ENCODE measurements at regions not wholly inside any gene's neighbourhood (a gene's known extent, or its start where the extent isn't known, plus 50 kb on each side); places are given as distances from the start of the nearest gene placed in this dataset.

DNA sequence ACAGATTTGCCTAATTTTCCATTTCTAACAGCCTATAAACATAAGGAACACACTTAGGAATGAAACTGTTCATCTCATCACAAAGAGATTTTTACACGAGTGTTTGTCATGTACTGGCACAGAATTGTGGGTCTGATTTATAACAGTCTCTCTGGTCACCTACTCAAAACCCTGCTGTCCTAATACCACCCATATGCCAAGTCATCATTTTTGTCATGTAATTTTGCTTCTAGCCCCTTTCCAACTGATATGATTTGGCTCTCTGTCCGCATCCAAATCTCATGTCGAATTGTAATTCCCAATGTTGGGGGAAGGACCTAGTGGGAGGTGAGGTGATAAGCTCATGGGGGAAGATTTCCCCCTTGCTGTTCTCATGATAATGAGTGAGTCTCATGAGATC lies 284.1 kb upstream of the SLITRK2 start:
- H3K27me3 ChIP-seq (ENCODE audit: insufficient read depth, low read length): no peaks in the 10 kb centered on the region
- H3K4me2 ChIP-seq (ENCODE audit: insufficient read depth, insufficient read length, low read length): no peak overlapping the region
- Mint-ChIP-seq H3K4me3 (no peak overlapping the region), H3K27me3 (ENCODE audit: low read depth) (no peaks in the 10 kb centered on the region; the same call in 1 of the 2 replicates), H3K27ac (no peak overlapping the region), H3K36me3 (ENCODE audit: insufficient read depth in 1 of 3, low read depth in 3 of 3) (peaks cover 0 to 3% (median 0%) of the 10 kb centered on the region in 3 experiments; a peak in 2 of 7 replicates), H3K9me3 (peaks cover 54 to 59% of the 10 kb centered on the region in 2 experiments), H3K4me1 (no peaks in the 10 kb centered on the region)
- no peaks in the 10 kb centered on the region for H3K23me2 ChIP-seq (ENCODE audit: insufficient read length, low read depth, low read length, poor library complexity, severe bottlenecking)
- no peak overlapping the region for H2BK15ac ChIP-seq (ENCODE audit: low read depth, low read length)
- H2BK20ac ChIP-seq (ENCODE audit: low read depth, low read length, poor library complexity, severe bottlenecking): no peak overlapping the region
- no peak overlapping the region for H3K23ac ChIP-seq (ENCODE audit: insufficient read length, low read depth, low read length)
- no peaks in the 10 kb centered on the region for H3K79me2 ChIP-seq (ENCODE audit: insufficient read depth, low read length)
- H2BK5ac ChIP-seq (ENCODE audit: insufficient read length, low read length): no peak overlapping the region
- H3K27ac ChIP-seq (ENCODE audit: insufficient read length, low read depth, low read length): no peak overlapping the region
- H3K4ac ChIP-seq (ENCODE audit: low read depth, low read length): no peak overlapping the region
- H4K91ac ChIP-seq (ENCODE audit: insufficient read length, low read depth, low read length): no peak overlapping the region
- TF ChIP-seq, protein P1, sequence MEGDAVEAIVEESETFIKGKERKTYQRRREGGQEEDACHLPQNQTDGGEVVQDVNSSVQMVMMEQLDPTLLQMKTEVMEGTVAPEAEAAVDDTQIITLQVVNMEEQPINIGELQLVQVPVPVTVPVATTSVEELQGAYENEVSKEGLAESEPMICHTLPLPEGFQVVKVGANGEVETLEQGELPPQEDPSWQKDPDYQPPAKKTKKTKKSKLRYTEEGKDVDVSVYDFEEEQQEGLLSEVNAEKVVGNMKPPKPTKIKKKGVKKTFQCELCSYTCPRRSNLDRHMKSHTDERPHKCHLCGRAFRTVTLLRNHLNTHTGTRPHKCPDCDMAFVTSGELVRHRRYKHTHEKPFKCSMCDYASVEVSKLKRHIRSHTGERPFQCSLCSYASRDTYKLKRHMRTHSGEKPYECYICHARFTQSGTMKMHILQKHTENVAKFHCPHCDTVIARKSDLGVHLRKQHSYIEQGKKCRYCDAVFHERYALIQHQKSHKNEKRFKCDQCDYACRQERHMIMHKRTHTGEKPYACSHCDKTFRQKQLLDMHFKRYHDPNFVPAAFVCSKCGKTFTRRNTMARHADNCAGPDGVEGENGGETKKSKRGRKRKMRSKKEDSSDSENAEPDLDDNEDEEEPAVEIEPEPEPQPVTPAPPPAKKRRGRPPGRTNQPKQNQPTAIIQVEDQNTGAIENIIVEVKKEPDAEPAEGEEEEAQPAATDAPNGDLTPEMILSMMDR (conservative IDR thresholded peaks at IDR 0.05): no peak
- H2AK5ac ChIP-seq (ENCODE audit: insufficient read length, low read length): no peak overlapping the region
- H2AFZ ChIP-seq (ENCODE audit: low read length): no peak overlapping the region
- no peak overlapping the region for H4K5ac ChIP-seq (ENCODE audit: insufficient read length, low read depth, low read length)
- H3K4me1 ChIP-seq (ENCODE audit: insufficient read depth, low read length): no peaks in the 10 kb centered on the region
- H4K20me1 ChIP-seq (ENCODE audit: control insufficient read depth, insufficient read depth, insufficient read length): no peaks in the 10 kb centered on the region
- no peaks in the 10 kb centered on the region for H3K79me1 ChIP-seq (ENCODE audit: insufficient read depth, low read depth, low read length, poor library complexity, severe bottlenecking)
- WGBS (ENCODE audit: extremely low coverage, insufficient read length, low lambda C conversion rate): no CpG with 5 or more reads among the region's 3 CpGs
- H3K9me3 ChIP-seq (ENCODE audit: control insufficient read depth, low read depth, low read length): peaks cover 15% of the 10 kb centered on the region
- H2BK12ac ChIP-seq (ENCODE audit: insufficient read length, low read depth, low read length): no peak overlapping the region
- no peak overlapping the region for H3K9ac ChIP-seq (ENCODE audit: extremely low read depth, insufficient read length, low read length)
- H3K14ac ChIP-seq (ENCODE audit: insufficient read depth, low read length): no peak overlapping the region
- no peak overlapping the region for H3K18ac ChIP-seq (ENCODE audit: insufficient read length, low read depth, low read length)
- H2BK120ac ChIP-seq (ENCODE audit: low read depth, low read length, poor library complexity, severe bottlenecking): no peak overlapping the region
- H4K8ac ChIP-seq (replicated peaks; ENCODE audit: insufficient read length, low read depth, low read length): no peak overlapping the region
- H3K56ac ChIP-seq (ENCODE audit: insufficient read length, low read depth, low read length): no peak overlapping the region
- H3T11ph ChIP-seq (ENCODE audit: low read length): no peak overlapping the region
- no peak for DNase-seq
